ENCODE measurements at regions not wholly inside any gene's neighbourhood (a gene's known extent, or its start where the extent isn't known, plus 50 kb on each side); places are given as distances from the start of the nearest gene placed in this dataset.

DNA sequence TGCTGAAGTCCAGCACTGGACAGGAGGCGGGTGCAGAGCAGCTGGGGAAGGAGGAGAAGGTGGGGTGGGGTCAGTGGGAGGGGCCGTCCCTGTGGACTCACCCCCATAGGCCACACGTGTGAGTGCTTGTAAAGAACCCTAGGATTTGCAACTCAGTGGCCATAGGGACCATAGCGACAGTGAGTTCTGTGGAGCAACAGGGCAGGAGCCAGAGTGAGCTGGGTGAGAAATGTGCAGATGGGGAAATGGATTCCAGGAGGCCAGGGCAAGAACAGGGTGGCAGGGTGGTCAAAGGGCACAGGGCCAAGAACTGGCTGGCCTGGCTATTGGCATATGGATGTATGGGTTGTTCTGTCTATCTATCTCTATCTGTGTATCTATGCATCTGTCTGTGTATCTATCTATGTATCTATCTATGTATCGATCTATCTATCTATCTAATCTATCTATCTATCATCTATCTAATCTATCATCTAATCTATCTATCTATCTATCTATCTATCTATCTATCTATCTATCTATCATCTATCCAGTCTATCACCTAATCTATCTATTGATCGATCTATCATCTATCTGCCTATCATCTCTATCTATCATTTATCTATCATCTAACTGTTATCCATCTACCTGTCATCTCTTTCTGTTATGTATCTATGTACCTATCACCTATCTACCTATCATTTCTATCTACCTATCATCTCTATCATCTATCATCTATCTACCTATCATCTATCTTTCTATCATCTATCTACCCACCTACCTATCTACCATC is 889.0 kb downstream of the TBC1D22A start:
- no peak for TF ChIP-seq ZFX (IDR thresholded peaks at IDR 0.05; ENCODE audit: borderline replicate concordance)
- TF ChIP-seq, protein P1, sequence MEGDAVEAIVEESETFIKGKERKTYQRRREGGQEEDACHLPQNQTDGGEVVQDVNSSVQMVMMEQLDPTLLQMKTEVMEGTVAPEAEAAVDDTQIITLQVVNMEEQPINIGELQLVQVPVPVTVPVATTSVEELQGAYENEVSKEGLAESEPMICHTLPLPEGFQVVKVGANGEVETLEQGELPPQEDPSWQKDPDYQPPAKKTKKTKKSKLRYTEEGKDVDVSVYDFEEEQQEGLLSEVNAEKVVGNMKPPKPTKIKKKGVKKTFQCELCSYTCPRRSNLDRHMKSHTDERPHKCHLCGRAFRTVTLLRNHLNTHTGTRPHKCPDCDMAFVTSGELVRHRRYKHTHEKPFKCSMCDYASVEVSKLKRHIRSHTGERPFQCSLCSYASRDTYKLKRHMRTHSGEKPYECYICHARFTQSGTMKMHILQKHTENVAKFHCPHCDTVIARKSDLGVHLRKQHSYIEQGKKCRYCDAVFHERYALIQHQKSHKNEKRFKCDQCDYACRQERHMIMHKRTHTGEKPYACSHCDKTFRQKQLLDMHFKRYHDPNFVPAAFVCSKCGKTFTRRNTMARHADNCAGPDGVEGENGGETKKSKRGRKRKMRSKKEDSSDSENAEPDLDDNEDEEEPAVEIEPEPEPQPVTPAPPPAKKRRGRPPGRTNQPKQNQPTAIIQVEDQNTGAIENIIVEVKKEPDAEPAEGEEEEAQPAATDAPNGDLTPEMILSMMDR (IDR thresholded peaks at IDR 0.05), result no peak
